ENCODE measurements at regions not wholly inside any gene's neighbourhood (a gene's known extent, or its start where the extent isn't known, plus 50 kb on each side); places are given as distances from the start of the nearest gene placed in this dataset.

GRCh38 chr7:136325578-136325977 is 348.4 kb upstream of the MTPN start:
- TF ChIP-seq GATA3 (IDR thresholded peaks at IDR 0.05; ENCODE audit: low read depth, low read length) (no peak), GATA2 (IDR thresholded peaks at IDR 0.05; ENCODE audit: low read depth, low read length) (no peak)

GRCh38 chr7:136325027-136325426 is 347.9 kb upstream of the MTPN start:
- no peak for TF ChIP-seq GATA2 (IDR thresholded peaks at IDR 0.05; ENCODE audit: low read depth, low read length)
- TF ChIP-seq GATA3 (IDR thresholded peaks at IDR 0.05; ENCODE audit: low read depth, low read length): no peak

GRCh38 chr7:136324073-136324704 is 347.0 kb upstream of the MTPN start:
- TF ChIP-seq GATA3 (IDR thresholded peaks at IDR 0.05; ENCODE audit: low read depth, low read length): no peak

GRCh38 chr7:136312592-136312991 is 335.4 kb upstream of the MTPN start:
- no peak for TF ChIP-seq GATA2 (IDR thresholded peaks at IDR 0.05; ENCODE audit: low read depth, low read length)
- no peak for TF ChIP-seq GATA3 (IDR thresholded peaks at IDR 0.05; ENCODE audit: low read depth, low read length)

GRCh38 chr7:136309407-136309806 is 332.2 kb upstream of the MTPN start:
- TF ChIP-seq GATA2 (IDR thresholded peaks at IDR 0.05; ENCODE audit: low read depth, low read length) (no peak), GATA3 (IDR thresholded peaks at IDR 0.05; ENCODE audit: low read depth, low read length) (no peak)

- no peak for TF ChIP-seq GATA2 (IDR thresholded peaks at IDR 0.05; ENCODE audit: low read depth, low read length)
- TF ChIP-seq GATA3 (IDR thresholded peaks at IDR 0.05; ENCODE audit: low read depth, low read length): no peak
Measured at GRCh38 chr7:136308230-136308629, 331.1 kb upstream of the MTPN start.

GRCh38 chr7:136303162-136303561 is 326.0 kb upstream of the MTPN start:
- no peak for TF ChIP-seq GATA3 (IDR thresholded peaks at IDR 0.05; ENCODE audit: low read depth, low read length)
- no peak for TF ChIP-seq GATA2 (IDR thresholded peaks at IDR 0.05; ENCODE audit: low read depth, low read length)

- TF ChIP-seq GATA2 (IDR thresholded peaks at IDR 0.05; ENCODE audit: low read depth, low read length) (no peak), GATA3 (IDR thresholded peaks at IDR 0.05; ENCODE audit: low read depth, low read length) (no peak)
Measured at GRCh38 chr7:136302049-136302448, 324.9 kb upstream of the MTPN start.

- TF ChIP-seq GATA3 (IDR thresholded peaks at IDR 0.05; ENCODE audit: low read depth, low read length) (no peak), GATA2 (IDR thresholded peaks at IDR 0.05; ENCODE audit: low read depth, low read length) (no peak)
Measured at GRCh38 chr7:136294977-136295376, 317.8 kb upstream of the MTPN start.

GRCh38 chr7:136293841-136294391 is 316.8 kb upstream of the MTPN start:
- no peak for TF ChIP-seq GATA3 (IDR thresholded peaks at IDR 0.05; ENCODE audit: low read depth, low read length)
- no peak for TF ChIP-seq GATA2 (IDR thresholded peaks at IDR 0.05; ENCODE audit: low read depth, low read length)

GRCh38 chr7:136293272-136293671 is 316.1 kb upstream of the MTPN start:
- TF ChIP-seq GATA3 (IDR thresholded peaks at IDR 0.05; ENCODE audit: low read depth, low read length): no peak
- TF ChIP-seq GATA2 (IDR thresholded peaks at IDR 0.05; ENCODE audit: low read depth, low read length): no peak

- TF ChIP-seq GATA3 (IDR thresholded peaks at IDR 0.05; ENCODE audit: low read depth, low read length): no peak
- no peak for TF ChIP-seq GATA2 (IDR thresholded peaks at IDR 0.05; ENCODE audit: low read depth, low read length)
Measured at GRCh38 chr7:136292365-136292764, 315.2 kb upstream of the MTPN start.

GRCh38 chr7:136290351-136290750 is 313.2 kb upstream of the MTPN start:
- TF ChIP-seq GATA3 (IDR thresholded peaks at IDR 0.05; ENCODE audit: low read depth, low read length) (no peak), GATA2 (IDR thresholded peaks at IDR 0.05; ENCODE audit: low read depth, low read length) (no peak)

GRCh38 chr7:136278057-136278456 is 300.9 kb upstream of the MTPN start:
- TF ChIP-seq GATA2 (IDR thresholded peaks at IDR 0.05; ENCODE audit: low read depth, low read length) (no peak), GATA3 (IDR thresholded peaks at IDR 0.05; ENCODE audit: low read depth, low read length) (no peak)

- no peak for TF ChIP-seq GATA2 (IDR thresholded peaks at IDR 0.05; ENCODE audit: low read depth, low read length)
- TF ChIP-seq GATA3 (IDR thresholded peaks at IDR 0.05; ENCODE audit: low read depth, low read length): no peak
Measured at GRCh38 chr7:136275794-136276193, 298.6 kb upstream of the MTPN start.

Data from SH-SY5Y (cell line).